H1 (cell line): ENCODE measurements at regions not wholly inside any gene's neighbourhood (a gene's known extent, or its start where the extent isn't known, plus 50 kb on each side); places are given as distances from the start of the nearest gene placed in this dataset.
A peak's percentile ranks its signal among the peaks of the same experiment; 100 is the strongest.

Experiments used
- CTCF ChIA-PET: fragments of 300-600 bp; sonication (Branson Sonifier 250); formaldehyde crosslinking; loops from one replicate; lab custom pipeline; 2021; ENCODE audit not compliant: partially characterized antibody; lab: Charles Lee
- POLR2A ChIA-PET: fragments of 300-600 bp; sonication (Branson Sonifier 250); formaldehyde crosslinking; loops from one replicate; lab custom pipeline; 2021; ENCODE audit warnings: inconsistent platforms; ENCODE audit not compliant: partially characterized antibody; lab: Charles Lee
- DNase-seq, 2 experiments: peaks; one replicate each; pipeline versions ENCODE4 v3.0.0 to v3.0.0-alpha.2; 2010 to 2022; ENCODE audit warnings: low spot score in 2 of 2, low read depth in 1 of 2, mixed read lengths in 1 of 2
- FAIRE-seq: peaks from 2 replicates; lab custom pipeline; 2011; peaks lifted over from hg19 to GRCh38; lab: Jason Lieb, UNC
- H2AFZ ChIP-seq: 2 replicates; pipeline ENCODE4 v1.8.1; 2012; ENCODE audit warnings: low read length, inconsistent platforms
- H2AK5ac ChIP-seq: 2 replicates; pipeline ENCODE4 v1.6.1; 2013; ENCODE audit warnings: low read depth, low read length
- H2BK120ac ChIP-seq: replicated peaks from 2 replicates; pipeline ENCODE3; 2013; ENCODE audit warnings: low read depth, low read length, inconsistent platforms
- H2BK12ac ChIP-seq: 2 replicates; pipeline ENCODE4 v1.6.1; 2013; ENCODE audit warnings: low read depth, low read length
- H2BK15ac ChIP-seq: 2 replicates; pipeline ENCODE4 v1.6.1; 2013; ENCODE audit warnings: low read length
- H2BK20ac ChIP-seq: 2 replicates; pipeline ENCODE4 v1.6.1; 2013; ENCODE audit warnings: low read length
- H2BK5ac ChIP-seq: 2 replicates; pipeline ENCODE4 v1.6.1; 2013; ENCODE audit warnings: low read depth, low read length
- H3K14ac ChIP-seq: 2 replicates; pipeline ENCODE4 v1.6.1; 2013; ENCODE audit warnings: inconsistent platforms; ENCODE audit not compliant: insufficient read length
- H3K18ac ChIP-seq: 2 replicates; pipeline ENCODE4 v1.6.1; 2013; ENCODE audit warnings: low read length; ENCODE audit errors: extremely low read depth
- H3K23ac ChIP-seq: 2 replicates; pipeline ENCODE4 v1.6.1; 2013; ENCODE audit warnings: inconsistent platforms; ENCODE audit not compliant: insufficient read length
- H3K23me2 ChIP-seq: 2 replicates; pipeline ENCODE4 v1.6.1; 2013; ENCODE audit warnings: low read depth, low read length
- H3K27ac ChIP-seq: 2 replicates; pipeline ENCODE4 v1.6.1; 2011; ENCODE audit warnings: low read depth, low read length, inconsistent platforms
- H3K27me3 ChIP-seq, 4 experiments: replicated peaks in 1 of 4; 1 replicate in 1 of 4; 2 replicates in 3 of 4; pipeline versions ENCODE4 v1.6.1 to v1.8.1; 2011 to 2013; ENCODE audit warnings: low read length in 3 of 4, mild to moderate bottlenecking in 3 of 4, inconsistent platforms in 2 of 4, mixed read lengths in 2 of 4, moderate library complexity in 1 of 4; ENCODE audit not compliant: control insufficient read depth in 3 of 4, insufficient read depth in 3 of 4; ENCODE audit errors: extremely low read depth in 1 of 4
- H3K36me3 ChIP-seq, 4 experiments: 2 replicates each; pipeline versions ENCODE4 v1.6.1 to v1.8.1; 2011 to 2013; ENCODE audit warnings: mild to moderate bottlenecking in 4 of 4, low read length in 3 of 4, moderate library complexity in 2 of 4, control low read depth in 1 of 4, inconsistent platforms in 1 of 4; ENCODE audit not compliant: insufficient read depth in 4 of 4, control insufficient read depth in 2 of 4
- H3K4ac ChIP-seq: replicated peaks from 2 replicates; pipeline ENCODE3; 2013; ENCODE audit warnings: low read length, low read depth, mixed read lengths, inconsistent platforms; ENCODE audit not compliant: insufficient read length
- H3K4me1 ChIP-seq, 4 experiments: replicated peaks in 1 of 4; 1 replicate in 1 of 4; 2 replicates in 3 of 4; pipeline versions ENCODE4 v1.6.1 to v1.8.1; 2011 to 2013; ENCODE audit warnings: low read length in 3 of 4, inconsistent platforms in 2 of 4, mixed read lengths in 1 of 4; ENCODE audit not compliant: insufficient read depth in 4 of 4, control insufficient read depth in 3 of 4
- H3K4me2 ChIP-seq, 2 experiments: 2 replicates each; pipeline versions ENCODE4 v1.6.1 to v1.8.1; 2011 to 2013; ENCODE audit warnings: low read depth in 2 of 2, low read length in 2 of 2, control low read depth in 1 of 2, inconsistent platforms in 1 of 2, mild to moderate bottlenecking in 1 of 2; ENCODE audit not compliant: insufficient read depth in 1 of 2
- H3K4me3 ChIP-seq, 4 experiments: fragments of 200-600, 300-600 bp in 1 of 4; sonication (generic), shearing (Covaris generic), sonication (Bioruptor Twin) in 1 of 4; 2 replicates each; pipeline versions ENCODE4 v1.5.1 to v1.8.1; 2011 to 2016; ENCODE audit warnings: low read length in 4 of 4, low read depth in 3 of 4, control low read depth in 2 of 4, inconsistent platforms in 2 of 4, mild to moderate bottlenecking in 2 of 4, mixed read lengths in 1 of 4, moderate library complexity in 1 of 4; ENCODE audit not compliant: insufficient read depth in 2 of 4; ENCODE audit errors: extremely low read depth in 1 of 4
- H3K56ac ChIP-seq: replicated peaks from 2 replicates; pipeline ENCODE3; 2013; ENCODE audit warnings: low read depth, mild to moderate bottlenecking, mixed read lengths, low read length, inconsistent platforms; ENCODE audit not compliant: insufficient read length
- H3K79me1 ChIP-seq: 2 replicates; pipeline ENCODE4 v1.6.1; 2013; ENCODE audit warnings: low read depth, low read length, control low read depth
- H3K79me2 ChIP-seq, 2 experiments: 2 replicates each; pipeline versions ENCODE4 v1.6.1 to v1.8.1; 2012 to 2013; ENCODE audit warnings: low read length in 2 of 2, mild to moderate bottlenecking in 2 of 2, inconsistent platforms in 1 of 2; ENCODE audit not compliant: insufficient read depth in 2 of 2, control insufficient read depth in 1 of 2
- H3K9ac ChIP-seq, 4 experiments: replicated peaks in 1 of 4; 1 replicate in 1 of 4; 2 replicates in 3 of 4; pipeline versions ENCODE4 v1.6.1 to v1.8.1; 2011 to 2013; ENCODE audit warnings: low read depth in 3 of 4, low read length in 3 of 4, control low read depth in 2 of 4, mild to moderate bottlenecking in 2 of 4, moderate library complexity in 2 of 4, inconsistent platforms in 1 of 4; ENCODE audit errors: extremely low read depth in 1 of 4
- H3K9me3 ChIP-seq, 2 experiments: 2 replicates each; pipeline versions ENCODE4 v1.6.1 to v1.8.1; 2012 to 2013; ENCODE audit warnings: mild to moderate bottlenecking in 2 of 2, moderate library complexity in 2 of 2, control low read depth in 1 of 2, inconsistent platforms in 1 of 2, low read depth in 1 of 2, low read length in 1 of 2, mixed read lengths in 1 of 2; ENCODE audit not compliant: insufficient read depth in 2 of 2
- H4K20me1 ChIP-seq, 2 experiments: replicated peaks in 1 of 2; 2 replicates each; pipeline versions ENCODE3 to v1.8.1; 2011 to 2013; ENCODE audit warnings: inconsistent platforms in 2 of 2, low read length in 2 of 2, mild to moderate bottlenecking in 1 of 2; ENCODE audit not compliant: insufficient read depth in 2 of 2, control insufficient read depth in 1 of 2
- H4K5ac ChIP-seq: 2 replicates; pipeline ENCODE4 v1.6.1; 2013; ENCODE audit warnings: low read length, low read depth, mixed read lengths, inconsistent platforms; ENCODE audit not compliant: insufficient read length
- H4K8ac ChIP-seq: 2 replicates; pipeline ENCODE4 v1.8.0; 2013; ENCODE audit warnings: mild to moderate bottlenecking, moderate library complexity, low read length, inconsistent platforms; ENCODE audit not compliant: insufficient read depth; ENCODE audit errors: extremely low read depth
- H4K91ac ChIP-seq: replicated peaks from 2 replicates; pipeline ENCODE3; 2013; ENCODE audit warnings: low read length, mixed read lengths, inconsistent platforms; ENCODE audit not compliant: insufficient read length
- CHD1 ChIP-seq: IDR thresholded peaks from 2 replicates; pipeline ENCODE4 v1.6.1; 2012; ENCODE audit warnings: low read depth, low read length, improper control_type of control experiment
- GTF2F1 ChIP-seq: IDR thresholded peaks from 2 replicates; pipeline ENCODE4 v1.6.1; 2012; ENCODE audit warnings: low read depth, low read length, improper control_type of control experiment, borderline replicate concordance
- HDAC2 ChIP-seq, 2 experiments: fragments of 300-600 bp in 1 of 2; sonication (generic) in 1 of 2; IDR thresholded peaks; 2 replicates each; pipeline ENCODE4 v1.6.1; 2011 to 2012; ENCODE audit warnings: low read depth in 2 of 2, low read length in 2 of 2, mild to moderate bottlenecking in 2 of 2, moderate library complexity in 2 of 2, borderline replicate concordance in 1 of 2, inconsistent platforms in 1 of 2
- POU5F1 ChIP-seq: IDR thresholded peaks from 2 replicates; pipeline ENCODE4 v1.6.1; 2011; ENCODE audit warnings: low read depth, mild to moderate bottlenecking, low read length, moderate library complexity
- RAD21 ChIP-seq, 2 experiments: IDR thresholded peaks in 1 of 2; conservative IDR thresholded peaks in 1 of 2; 2 replicates each; pipeline ENCODE4 v1.6.1; 2011; ENCODE audit warnings: low read depth in 2 of 2, low read length in 2 of 2, improper control_type of control experiment in 1 of 2, inconsistent platforms in 1 of 2, mild to moderate bottlenecking in 1 of 2, moderate library complexity in 1 of 2
- SAP30 ChIP-seq: fragments of 300-600 bp; sonication (generic); IDR thresholded peaks from 2 replicates; pipeline ENCODE4 v1.7.1; 2012; ENCODE audit warnings: low read length, moderate library complexity, mild to moderate bottlenecking, inconsistent platforms; ENCODE audit not compliant: insufficient read depth, insufficient replicate concordance
- SIN3A ChIP-seq, 2 experiments: IDR thresholded peaks in 1 of 2; conservative IDR thresholded peaks in 1 of 2; 2 replicates each; pipeline ENCODE4 v1.6.1; 2011 to 2012; ENCODE audit warnings: low read length in 2 of 2, improper control_type of control experiment in 1 of 2, low read depth in 1 of 2, mild to moderate bottlenecking in 1 of 2
- YY1 ChIP-seq: IDR thresholded peaks from 2 replicates; pipeline ENCODE4 v1.6.1; 2011; ENCODE audit warnings: low read depth, mild to moderate bottlenecking, low read length
- WGBS, 2 experiments: shearing (Covaris generic) in 1 of 2; methylation state at CpG; one replicate each; pipeline versions ENCODE4 v1.1.6 to v1.1.7; 2013 to 2015; ENCODE audit warnings: low lambda C conversion rate in 2 of 2, mixed read lengths in 2 of 2, inconsistent platforms in 1 of 2, low coverage in 1 of 2, missing lambda C conversion rate in 1 of 2; ENCODE audit not compliant: insufficient replicate concordance in 2 of 2, insufficient coverage in 1 of 2, insufficient read length in 1 of 2; ENCODE audit errors: extremely low coverage in 1 of 2, missing lambda C conversion rate in 1 of 2; 5-methylcytosine and 5-hydroxymethylcytosine counted together

DNA sequence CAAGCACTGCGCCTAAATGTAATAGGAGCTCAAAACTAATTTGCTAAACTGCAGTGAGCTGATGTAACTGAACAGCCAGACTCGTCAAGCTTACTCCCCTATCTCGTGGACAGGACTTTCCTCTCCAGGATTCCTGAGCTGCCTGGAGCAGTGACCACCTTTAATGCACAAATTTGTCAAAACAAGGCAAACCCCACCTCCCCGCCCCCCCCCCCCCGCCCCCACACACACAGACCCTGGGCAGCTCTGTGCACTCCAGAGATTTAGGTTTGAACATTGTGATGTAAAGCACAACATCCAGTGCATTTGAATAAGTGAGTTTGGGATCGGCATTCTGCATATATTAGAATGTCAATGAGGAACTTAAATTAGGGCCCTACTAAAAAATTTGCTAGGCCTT is 77.7 kb upstream of the DHX15 start:
- peak overlapping the region in 2 of 4 experiments; percentile 12 to 28; a peak in 2 of 8 replicates for H3K4me3 ChIP-seq
- peak overlapping the region; percentile 89 for H3K18ac ChIP-seq
- peak overlapping the region; percentile 92; the same call in 1 of the 2 replicates for H2BK20ac ChIP-seq
- H4K20me1 ChIP-seq, result no peaks in the 10 kb centered on the region
- no peak overlapping the region for H2AK5ac ChIP-seq
- TF ChIP-seq RAD21 (IDR thresholded peaks at IDR 0.05 in 1 of 2, conservative IDR thresholded peaks at IDR 0.05 in 1 of 2; ENCODE audit: low read depth in 2 of 2, low read length in 2 of 2) (0 out of 4 replicates have a peak, but pooled peaks of 1 of the 2 experiments have one; percentile 5), GTF2F1 (no peak), POU5F1 (peak; percentile 65; the same call in 1 of the 2 replicates), CHD1 (no peak), HDAC2 (IDR thresholded peaks at IDR 0.05; ENCODE audit: borderline replicate concordance in 1 of 2, low read depth in 2 of 2, low read length in 2 of 2) (0 out of 4 replicates have a peak, but pooled peaks of 1 of the 2 experiments have one; percentile 57), YY1 (no peak), SAP30 (no peak), SIN3A (conservative IDR thresholded peaks at IDR 0.05 in 1 of 2, IDR thresholded peaks at IDR 0.05 in 1 of 2; ENCODE audit: low read depth in 1 of 2, low read length in 2 of 2) (0 out of 4 replicates have a peak, but pooled peaks of 1 of the 2 experiments have one; percentile 39)
- TF ChIP-seq, all 59 proteins: peak for 4
- Histone ChIP-seq H2BK5ac (peak overlapping the region; percentile 64; the same call in 1 of the 2 replicates), H4K5ac (peak overlapping the region; percentile 60), H3K9ac (no peak overlapping the region), H3K27ac (no peak overlapping the region; the same call in 1 of the 2 replicates), H3K36me3 (peaks cover 0 to 10% (median 3%) of the 10 kb centered on the region in 4 experiments; a peak in 2 of 8 replicates), H3K23me2 (no peaks in the 10 kb centered on the region; the same call in 1 of the 2 replicates), H3K4me2 (peak overlapping the region; percentile 46 to 73; a peak in 3 of 4 replicates), H3K9me3 (no peaks in the 10 kb centered on the region), H3K79me1 (no peaks in the 10 kb centered on the region; the same call in 1 of the 2 replicates), H3K79me2 (no peaks in the 10 kb centered on the region), H4K8ac (no peak overlapping the region), H3K23ac (no peak overlapping the region), H2BK120ac (peak overlapping the region; percentile 75), H2AFZ (no peak overlapping the region), H2BK12ac (peak overlapping the region; percentile 75), H3K4me1 (peaks cover 7 to 46% (median 36%) of the 10 kb centered on the region in 4 experiments), H3K56ac (no peak overlapping the region), H3K27me3 (no peaks in the 10 kb centered on the region; a peak in 1 of 7 replicates), H3K14ac (no peak overlapping the region), H2BK15ac (no peak overlapping the region), H3K4ac (peak overlapping the region; percentile 16), H4K91ac (peak overlapping the region; percentile 75)
- FAIRE-seq (peak; percentile 76), DNase-seq (peak in 1 of 2 experiments; percentile 31)
- 6% methylated on average over 6 of the region's 6 CpGs; no CpG with 5 or more reads in 1 of the 2 experiments for WGBS, 2 experiments
- CTCF ChIA-PET, result interaction anchor here (1.3 to 2.2 kb wide), 4 partner anchors 13 to 186 kb away, joined by 4 to 8 read pairs (median 4); no protein-coding TSS in a partner anchor
- POLR2A ChIA-PET, result interaction anchor here (0.7 to 4.0 kb wide), 8 partner anchors 11 to 204 kb away, joined by 3 to 40 read pairs (median 4); partner anchors contain the start of gene DHX15
